NCI-H1417 (cell line): ENCODE measurements at regions not wholly inside any gene's neighbourhood (a gene's known extent, or its start where the extent isn't known, plus 50 kb on each side); places are given as distances from the start of the nearest gene placed in this dataset.
"Not testable (repeated sequence)": the region's sequence is repeated elsewhere in the genome, so short reads cannot be mapped to it uniquely, and the experiment has no call there.

Experiments used
- DNase-seq, 3 experiments: peaks; one replicate each; lab custom pipeline; 2025; lab: John Stamatoyannopoulos, UW

DNA sequence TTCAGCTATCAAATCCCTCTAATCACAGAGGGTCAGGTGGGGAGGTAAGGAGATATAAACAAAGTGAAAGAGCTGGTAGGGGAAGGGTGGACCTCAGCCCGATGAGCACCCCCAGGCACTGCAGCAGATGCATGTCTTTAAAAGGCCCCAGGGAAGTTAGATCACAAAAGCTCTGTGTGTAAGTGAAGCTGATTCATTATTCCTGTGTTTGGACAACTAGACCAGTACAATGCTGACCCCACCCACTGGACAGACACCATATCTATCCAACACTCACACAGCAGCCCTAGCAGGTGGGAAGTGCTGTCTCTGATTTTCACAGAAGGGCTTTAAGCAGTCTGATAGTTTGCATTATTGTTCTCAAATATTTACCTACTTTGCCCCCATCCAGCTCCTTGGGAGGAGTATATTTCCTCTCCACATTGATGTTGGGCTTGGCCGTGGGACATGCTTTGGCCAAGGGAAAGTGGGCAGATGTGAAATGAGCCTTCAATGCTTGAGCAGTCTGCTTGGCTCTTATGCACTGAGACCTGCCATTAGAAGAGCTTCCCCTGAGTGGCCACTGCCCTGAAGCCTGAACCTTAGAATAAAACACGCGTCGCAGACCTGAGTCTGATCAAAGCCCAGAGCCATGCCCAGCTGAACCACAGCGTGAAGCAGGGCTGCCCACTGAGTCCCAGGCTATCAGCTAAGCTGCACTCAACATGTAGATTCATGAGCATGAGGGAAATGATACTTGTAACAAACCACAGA is 111.4 kb downstream of the COPS8 start:
- peak in 2 of 3 experiments; percentile 20 to 72 for DNase-seq

DNA sequence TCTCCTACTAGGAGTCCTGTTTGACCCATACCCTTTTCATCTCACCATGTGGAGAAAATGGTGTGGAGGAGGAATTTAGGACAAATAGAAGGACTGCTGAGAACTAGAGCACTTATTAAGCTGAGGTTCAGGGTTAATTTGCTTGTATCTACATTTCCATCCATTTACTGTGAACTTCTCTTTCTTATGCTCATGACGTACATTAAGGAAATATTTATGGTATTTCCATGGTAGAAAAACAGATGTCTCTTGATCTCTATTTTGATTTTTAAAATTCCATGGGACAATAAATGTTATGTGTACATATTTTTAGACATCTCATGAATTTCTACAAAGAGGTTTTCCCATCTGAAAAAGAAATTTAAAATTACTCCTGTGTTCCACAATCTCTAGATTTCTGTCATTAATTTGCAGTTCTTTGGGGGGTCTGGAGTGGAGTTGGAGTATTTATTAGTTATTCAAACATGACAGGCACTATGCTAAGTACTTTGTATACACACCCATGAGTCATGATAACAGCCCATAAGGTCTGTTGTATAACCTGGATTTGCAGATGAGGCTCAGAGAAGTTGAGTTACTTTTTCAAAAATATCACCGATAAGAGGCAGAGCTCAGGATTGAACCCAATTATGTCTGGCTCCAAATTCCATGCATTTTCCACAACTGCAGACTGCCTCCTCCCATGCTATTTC is 112.6 kb downstream of the COPS8 start:
- no peak for DNase-seq

DNA sequence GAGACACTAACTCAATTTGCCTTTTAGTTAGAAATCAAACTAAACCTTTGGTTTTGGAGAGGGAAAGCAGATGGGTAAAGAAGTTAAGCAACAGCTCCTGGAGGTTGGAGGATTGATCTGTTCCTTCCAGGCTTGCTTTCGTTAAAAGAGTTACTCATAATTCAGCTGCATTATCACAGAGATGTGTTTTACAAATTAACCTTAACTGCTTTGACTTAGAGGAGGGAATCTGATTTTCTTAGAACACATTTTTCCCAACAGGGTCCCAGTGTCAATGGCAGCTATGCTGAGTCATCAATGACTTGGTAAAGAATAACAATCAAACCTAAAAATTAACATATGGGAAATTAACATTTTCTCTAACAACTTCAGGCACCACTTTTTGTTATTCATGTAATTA is 113.4 kb downstream of the COPS8 start:
- DNase-seq = no peak

DNA sequence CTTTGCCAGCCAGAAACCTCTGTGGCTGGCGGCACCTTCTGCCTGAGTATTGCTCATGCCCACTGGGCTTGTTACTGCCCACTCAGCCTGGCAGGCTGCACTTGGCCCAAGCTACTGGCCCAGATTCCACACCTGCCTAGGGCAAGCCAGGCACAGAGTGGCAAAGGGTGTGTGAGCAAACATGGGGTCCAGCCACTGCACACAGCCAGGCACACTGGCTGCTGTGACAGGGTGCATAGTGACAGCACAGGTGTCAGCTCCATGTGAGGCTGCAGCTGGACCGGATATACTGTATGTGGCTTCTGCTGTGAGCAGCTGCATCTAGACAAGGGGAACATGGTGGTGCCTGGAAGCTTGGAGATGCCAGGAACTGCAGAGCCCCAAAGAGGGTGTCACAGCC is 113.9 kb downstream of the COPS8 start:
- no peak for DNase-seq

DNA sequence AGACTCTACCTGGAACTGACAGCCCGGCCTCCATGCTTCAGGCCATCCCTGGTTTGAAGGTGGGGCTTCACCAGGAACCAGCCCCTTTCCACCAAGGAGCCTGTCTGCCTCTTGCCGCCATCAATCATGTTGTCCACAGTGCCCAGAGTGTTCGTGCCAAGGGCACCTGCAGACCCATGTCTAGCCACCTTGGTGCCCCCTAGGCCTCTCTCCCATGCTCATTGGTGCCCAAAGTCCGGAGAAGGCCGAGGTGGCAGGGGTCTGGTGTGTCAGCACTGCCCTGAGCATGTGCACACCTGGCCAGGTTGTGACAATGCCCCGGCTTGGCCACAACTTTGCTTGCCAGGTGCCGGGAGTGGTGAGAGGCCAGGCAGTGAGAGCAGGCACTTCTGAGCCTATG is 114.8 kb downstream of the COPS8 start:
- no peak for DNase-seq

DNA sequence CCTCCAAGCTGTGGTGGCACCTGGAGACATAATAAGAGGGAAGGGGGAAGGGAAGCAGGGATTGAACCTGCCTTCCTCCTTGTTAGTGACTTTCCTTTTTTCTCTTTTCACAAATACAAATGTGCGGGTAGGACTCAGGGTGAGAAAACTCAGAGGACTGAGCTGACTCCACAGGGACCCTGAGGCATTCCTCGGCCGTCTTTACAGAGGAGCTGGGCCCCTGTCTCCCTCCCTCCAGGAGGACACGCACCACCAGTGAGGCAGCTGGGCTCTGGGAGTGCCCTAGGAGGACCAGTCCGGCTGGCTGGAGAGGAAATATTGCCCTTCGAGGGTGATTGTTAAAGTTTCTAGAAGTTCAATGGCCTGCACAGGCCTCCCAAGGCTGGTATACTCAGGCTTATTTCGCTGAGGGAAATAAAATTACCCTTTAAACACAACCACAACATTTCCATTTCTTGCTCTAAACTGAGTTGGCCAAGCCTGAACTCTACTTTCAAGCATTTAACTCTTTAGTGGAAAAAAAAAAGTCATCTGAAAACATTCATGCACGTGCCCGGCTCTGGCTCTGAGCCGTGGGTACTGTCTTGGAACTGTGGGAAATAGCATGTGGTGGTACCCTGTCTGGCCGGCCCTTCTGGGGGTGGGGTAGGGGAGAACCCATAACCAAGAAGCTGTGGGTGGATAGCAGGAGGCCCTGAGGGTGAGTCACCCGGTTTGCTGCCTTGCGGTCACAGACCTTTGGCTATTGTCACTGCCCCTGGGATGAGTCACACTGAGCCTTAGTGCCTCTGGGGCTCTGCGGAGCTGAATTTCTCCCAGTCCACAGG is 116.0 kb downstream of the COPS8 start:
- DNase-seq = no peak

DNA sequence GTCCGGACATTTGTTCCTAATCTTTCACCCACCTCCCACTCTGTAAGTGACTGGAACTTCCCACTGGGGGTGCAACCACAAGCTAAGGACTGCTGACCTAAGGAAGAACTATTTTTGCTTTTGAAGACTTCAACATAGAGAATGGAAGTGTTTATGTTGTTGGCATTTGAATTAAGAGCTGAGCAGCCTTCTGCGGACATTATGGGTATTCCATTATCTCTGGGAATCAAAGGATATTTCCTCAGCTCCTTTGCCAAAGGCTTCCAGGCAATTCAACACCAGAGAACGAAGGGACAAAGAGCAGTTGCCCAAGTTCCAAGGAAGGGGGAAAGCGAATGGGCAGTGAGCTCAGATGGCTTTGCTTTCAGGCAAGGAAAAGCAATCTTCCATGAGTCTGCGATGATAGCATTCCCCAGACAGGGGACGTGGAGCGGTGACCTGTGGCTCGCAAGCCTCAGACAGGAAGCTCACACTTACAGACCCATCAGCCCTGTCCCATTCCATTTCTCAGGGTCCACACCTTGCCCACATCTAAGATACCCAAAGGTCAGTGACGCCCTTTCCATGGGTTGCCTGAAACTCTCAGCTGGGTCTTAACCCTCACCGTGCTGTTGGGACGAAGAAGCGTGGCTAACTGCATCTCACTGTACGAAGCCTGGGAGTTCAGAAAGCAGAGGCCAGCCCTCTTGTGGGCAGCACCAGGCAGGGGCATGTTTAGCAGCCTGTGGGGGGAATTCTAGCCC is 116.8 kb downstream of the COPS8 start:
- DNase-seq = no peak

DNA sequence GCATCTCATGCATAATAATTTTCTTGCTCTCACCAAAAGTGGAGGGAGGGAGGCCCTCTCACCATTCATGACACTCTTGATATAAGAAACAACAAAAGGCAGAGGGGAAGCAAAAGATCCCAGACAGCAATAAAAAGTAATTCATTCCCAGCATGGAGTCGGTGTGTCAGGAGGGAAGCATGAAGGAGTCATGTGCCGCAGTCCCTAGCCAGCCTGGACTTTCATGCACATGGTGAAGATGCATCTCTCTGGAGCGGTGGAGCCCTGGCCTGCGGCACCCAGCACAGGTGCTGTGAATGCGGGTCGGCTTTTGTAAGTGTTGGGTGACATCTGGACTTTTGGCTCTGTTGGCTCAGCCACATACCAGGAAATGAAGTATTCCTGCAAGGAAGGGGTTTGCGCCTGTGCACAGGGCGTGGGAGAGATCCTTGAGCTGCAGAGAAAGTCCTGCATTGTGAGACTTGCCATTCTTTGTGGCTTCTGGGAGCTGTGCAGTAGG is 119.4 kb downstream of the COPS8 start:
- no peak for DNase-seq

DNA sequence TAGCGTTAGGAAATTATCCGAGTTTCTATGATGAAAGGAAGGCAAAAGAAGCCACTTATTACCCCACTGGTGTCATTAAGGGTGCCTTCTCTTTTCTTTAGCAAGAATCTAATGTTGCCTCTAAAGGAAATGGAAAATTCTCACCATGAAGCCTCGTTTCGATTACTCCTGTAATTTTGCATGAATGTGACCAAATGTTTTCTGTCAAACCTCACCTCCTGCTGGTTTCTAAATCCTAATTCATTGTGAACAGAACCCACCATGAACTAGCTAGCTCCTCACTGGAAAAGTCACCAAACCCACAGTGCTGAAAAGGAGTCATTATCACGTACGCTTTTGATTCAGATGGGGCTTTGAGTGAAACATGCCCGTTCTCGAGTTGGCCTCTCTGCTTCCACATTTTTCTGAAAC is 119.9 kb downstream of the COPS8 start:
- no peak for DNase-seq

DNA sequence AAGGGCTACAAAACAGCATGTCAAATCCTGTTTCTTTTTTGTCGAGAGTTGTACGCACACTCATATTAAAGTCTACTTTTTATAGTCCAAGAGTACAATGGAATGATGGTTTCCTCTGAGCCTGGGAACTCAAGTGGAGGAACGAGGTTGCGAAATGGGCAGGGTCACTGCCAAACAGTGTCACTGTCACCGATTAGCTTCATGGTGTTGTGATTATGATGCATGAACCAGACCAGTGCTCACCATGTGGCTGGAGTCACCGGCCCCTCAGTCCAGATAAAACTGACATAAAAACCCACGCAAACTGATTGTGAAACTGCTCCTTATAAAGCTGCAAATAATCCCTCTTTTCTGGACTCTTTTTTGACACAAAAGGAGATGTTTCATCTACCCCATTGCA is 122.0 kb downstream of the COPS8 start:
- DNase-seq = no peak

DNA sequence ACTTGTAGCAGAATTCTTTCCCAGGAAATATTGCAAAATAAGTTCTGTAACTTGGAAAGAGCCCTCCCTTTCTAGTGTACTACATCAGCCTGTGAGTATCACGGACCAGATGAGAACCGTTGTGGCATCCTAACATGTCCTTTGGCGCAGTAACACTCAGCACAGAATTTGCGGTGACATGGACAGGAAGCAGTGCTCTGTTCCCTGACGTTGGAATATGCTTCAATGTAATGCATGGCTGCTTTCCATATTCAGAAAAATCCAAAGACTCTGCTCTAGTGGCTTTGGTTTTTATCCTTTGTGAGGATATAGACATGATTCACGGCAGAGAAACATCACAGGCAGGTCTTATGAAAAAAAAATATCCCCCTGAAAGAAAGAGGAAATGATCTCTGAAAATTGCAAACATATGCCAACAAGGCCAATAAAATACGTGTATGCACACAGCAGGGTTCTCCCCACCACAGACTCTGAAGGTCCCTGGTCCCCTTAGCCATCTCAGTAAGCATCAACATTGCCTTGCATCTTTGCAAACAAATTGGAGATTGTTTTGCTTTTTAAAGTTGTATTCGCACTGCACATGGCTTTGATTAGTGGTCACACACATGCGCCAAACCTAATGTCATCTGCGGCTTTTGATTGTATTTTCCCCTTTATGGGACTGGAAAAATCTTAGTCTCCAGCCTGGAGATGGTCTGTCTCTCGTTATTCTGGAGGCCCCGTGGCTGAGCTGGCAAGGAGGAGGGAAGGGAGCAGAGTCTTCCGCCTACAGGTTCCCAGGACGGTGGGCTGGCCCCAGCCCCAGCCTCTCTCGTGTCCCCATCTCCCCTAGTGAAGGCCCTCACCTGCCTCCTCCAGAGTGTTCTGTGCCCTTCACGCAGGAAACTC is 122.9 kb downstream of the COPS8 start:
- DNase-seq = no peak

DNA sequence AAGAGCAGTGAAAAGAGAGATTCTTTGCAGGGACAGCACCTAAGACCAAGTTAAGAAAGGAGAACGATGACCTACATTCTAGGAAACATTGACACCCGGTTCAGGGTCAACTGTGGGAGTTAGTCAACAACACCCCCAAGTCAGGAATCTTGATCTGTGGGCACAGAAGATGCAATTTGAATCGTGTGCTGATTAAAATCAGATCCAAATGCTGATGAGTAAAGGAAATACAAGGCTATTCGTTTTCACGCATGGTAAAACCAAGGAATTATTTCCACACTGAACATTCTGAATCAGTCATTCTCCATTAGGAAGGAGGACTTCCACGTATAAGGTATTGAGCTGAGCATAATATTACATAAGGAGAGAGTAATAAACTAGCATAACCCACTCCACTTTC is 124.2 kb downstream of the COPS8 start:
- DNase-seq = no peak

DNA sequence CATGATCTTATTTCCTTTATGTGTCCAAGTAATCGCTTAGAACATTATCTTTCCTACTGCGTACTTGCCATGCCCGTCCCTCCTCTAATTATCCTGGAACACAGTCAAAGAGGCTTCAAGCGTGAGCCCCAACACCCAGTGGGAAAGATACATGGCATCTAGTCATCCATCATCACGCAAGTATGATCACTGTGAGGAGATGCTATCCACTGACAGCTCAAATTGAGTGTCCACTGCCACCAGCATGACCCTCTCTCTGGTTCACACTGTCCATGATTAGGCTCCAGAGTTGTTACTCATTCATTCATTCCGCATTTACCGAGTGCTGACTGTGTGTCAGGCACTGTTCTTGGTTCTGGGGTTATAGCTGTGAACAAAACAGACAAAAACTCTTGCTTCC is 124.6 kb downstream of the COPS8 start:
- DNase-seq = no peak

DNA sequence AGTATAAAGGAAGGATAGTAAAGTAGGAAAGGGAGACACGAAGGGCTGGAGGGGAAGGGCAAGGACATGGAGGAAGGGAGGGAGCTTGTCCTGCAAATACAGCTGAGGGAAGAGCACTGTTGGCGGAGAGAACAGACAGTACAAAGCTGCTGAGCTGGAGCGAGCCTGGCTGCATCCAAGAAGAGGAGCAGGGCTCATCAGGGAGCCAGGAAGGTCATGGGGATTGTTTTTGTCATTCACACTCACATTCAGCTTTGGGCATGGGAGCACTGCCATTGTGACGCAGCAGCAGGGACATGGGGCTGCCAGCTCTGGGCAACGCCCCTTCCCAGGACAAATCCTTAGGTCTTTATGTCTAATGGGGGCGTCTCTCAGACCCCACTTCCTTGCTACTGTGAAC is 125.1 kb downstream of the COPS8 start:
- no peak for DNase-seq

DNA sequence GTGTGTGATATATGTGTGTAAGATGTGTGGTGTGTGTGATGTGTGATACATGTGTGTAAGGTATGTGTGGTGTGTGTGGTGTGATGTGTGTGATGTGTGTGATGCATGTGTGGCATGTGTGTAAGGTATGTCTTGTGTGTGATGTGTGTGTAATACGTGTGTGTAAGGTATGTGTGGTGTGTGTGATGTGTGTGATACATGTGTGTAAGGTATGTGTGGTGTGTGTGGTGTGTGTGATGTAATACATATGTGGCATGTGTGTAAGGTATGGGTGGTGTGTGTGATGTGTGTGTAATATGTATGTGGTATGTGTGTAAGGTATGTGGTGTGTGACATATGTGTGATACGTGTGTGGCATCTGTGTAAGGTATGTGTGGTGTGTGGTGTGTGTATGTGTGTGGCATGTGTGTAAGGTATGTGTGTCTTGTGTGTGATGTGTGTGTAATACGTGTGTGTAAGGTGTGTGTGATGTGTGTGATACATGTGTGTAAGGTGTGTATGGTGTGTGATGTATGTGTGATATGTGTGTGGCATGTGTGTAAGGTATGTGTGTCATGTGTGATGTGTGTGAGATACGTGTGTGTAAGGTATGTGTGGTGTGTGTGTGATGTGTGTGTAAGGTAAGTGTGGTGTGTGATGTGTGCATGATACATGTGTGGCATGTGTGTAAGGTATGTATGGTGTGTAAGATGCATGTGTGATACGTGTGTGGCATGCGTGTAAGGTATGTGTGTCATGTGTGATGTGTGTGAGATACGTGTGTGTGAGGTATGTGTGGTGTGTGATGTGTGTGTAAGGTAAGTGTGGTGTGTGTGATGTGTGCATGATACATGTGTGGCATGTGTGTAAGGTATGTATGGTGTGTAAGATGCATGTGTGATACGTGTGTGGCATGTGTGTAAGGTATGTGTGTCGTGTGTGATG is 126.9 kb downstream of the COPS8 start:
- DNase-seq = not testable (repeated sequence)

DNA sequence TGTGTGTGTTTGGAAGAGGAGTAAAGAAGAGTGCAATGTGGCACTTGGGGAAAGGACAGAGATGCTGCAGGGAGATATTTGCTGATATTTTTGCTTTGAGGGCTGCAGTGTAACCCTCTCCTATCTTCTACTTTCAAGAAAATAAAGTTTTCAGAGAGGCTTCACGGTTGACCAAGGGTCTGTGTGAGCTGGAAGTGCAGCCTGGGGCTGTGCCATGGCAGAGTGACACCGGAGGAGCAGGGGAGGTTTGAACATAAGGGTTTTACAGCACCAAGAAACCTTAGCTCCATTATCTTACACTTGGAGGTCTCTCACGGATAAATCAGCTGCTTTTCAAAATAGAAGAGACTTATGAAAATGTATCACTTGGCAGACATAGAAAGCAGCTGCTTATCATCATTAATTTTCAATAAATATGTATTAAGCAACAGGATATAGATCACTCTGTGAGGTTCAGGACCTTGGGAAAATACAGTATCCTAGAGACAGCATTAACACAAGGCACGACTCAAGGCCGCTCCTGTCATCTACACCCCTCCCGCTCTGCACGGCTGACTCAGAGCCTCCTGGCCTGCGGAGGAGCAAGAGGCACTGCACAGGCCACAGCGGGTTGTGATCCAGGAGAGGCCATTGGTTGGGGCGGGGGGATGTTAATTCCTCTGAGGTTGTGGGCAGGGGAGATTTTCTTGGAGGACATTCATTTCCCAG is 127.8 kb downstream of the COPS8 start:
- no peak for DNase-seq

DNA sequence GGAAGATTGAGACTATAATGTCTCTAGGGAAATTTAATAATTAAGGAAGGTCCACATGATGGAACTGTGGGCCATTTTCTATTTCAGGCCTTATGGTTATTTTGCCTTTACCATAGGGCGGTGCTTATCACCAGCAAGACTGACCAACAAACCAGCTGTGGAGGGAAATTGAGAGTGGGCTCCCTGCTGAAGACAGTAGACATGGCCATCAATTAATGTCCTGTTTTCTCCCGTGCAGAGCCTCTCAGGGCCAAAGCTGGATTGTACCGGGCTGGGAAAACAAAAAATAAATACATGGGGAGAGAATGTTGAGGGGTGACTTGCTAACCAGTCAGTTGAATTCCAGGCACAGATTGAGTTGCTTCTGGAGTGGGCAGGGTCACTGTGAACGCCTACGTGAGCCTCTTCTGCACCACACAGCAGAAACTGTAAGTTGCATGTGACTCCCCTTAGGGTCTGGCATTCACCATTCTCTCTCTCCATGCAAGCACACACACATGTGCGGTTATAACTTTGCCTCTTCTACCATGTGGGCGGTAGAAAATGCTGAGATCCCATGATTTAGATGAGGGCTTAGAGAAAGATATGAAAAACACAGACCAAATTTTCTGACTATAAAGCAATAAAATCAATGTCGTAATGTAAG is 128.5 kb downstream of the COPS8 start:
- no peak for DNase-seq

DNA sequence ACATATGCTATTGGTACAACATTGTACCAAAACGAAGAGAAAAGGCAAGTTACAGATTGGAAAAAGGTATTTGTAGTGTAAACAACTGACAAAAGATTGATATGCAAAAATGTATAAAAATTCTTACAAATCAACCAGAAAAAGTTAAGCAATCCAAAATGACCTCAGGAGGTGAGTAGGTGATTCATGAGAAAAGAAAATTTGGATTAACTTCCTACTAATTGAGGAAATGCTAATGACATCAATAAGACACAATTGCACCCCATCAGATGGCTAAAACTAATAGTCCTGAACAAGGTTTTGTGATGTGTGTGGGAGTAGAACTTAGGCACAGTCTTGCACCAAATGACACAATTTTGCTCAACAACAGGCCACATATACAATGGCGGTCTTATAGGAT is 129.3 kb downstream of the COPS8 start:
- no peak for DNase-seq
